Activated CD4-positive, alpha-beta memory T cell treated with anti-CD3 and anti-CD28 coated beads, Interleukin-2, amount 10 ng/mL, durations not matched to agents 7 days and 5 days (primary cell): ENCODE measurements at regions not wholly inside any gene's neighbourhood (a gene's known extent, or its start where the extent isn't known, plus 50 kb on each side); places are given as distances from the start of the nearest gene placed in this dataset.

ENCODE experiments used
- CTCF ChIA-PET: fragments of 350-600 bp; sonication (Branson Sonifier 250); formaldehyde crosslinking; loops from one replicate; lab custom pipeline; 2021; ENCODE audit warnings: antibody characterized with exemption, inconsistent platforms; lab: Charles Lee
- POLR2A ChIA-PET: fragments of 350-600 bp; sonication (Branson Sonifier 250); formaldehyde crosslinking; loops from one replicate; lab custom pipeline; 2021; ENCODE audit warnings: antibody characterized with exemption; lab: Charles Lee
- DNase-seq: peaks from one replicate; pipeline ENCODE4 v3.0.0-alpha.2; 2020
- H3K27ac Mint-ChIP-seq: one replicate; pipeline ENCODE4 v1.8.0; 2021; ENCODE audit warnings: mild to moderate bottlenecking, mixed read lengths
- H3K27me3 Mint-ChIP-seq: one replicate; pipeline ENCODE4 v1.8.0; 2021; ENCODE audit warnings: mixed read lengths
- H3K36me3 Mint-ChIP-seq: one replicate; pipeline ENCODE4 v1.8.0; 2021; ENCODE audit warnings: low read depth, mixed read lengths
- H3K4me1 Mint-ChIP-seq: one replicate; pipeline ENCODE4 v1.8.0; 2021; ENCODE audit warnings: mixed read lengths
- H3K4me3 Mint-ChIP-seq: one replicate; pipeline ENCODE4 v1.8.0; 2021; ENCODE audit warnings: mild to moderate bottlenecking, mixed read lengths
- H3K9me3 Mint-ChIP-seq: one replicate; pipeline ENCODE4 v1.8.0; 2021; ENCODE audit warnings: mixed read lengths

DNA sequence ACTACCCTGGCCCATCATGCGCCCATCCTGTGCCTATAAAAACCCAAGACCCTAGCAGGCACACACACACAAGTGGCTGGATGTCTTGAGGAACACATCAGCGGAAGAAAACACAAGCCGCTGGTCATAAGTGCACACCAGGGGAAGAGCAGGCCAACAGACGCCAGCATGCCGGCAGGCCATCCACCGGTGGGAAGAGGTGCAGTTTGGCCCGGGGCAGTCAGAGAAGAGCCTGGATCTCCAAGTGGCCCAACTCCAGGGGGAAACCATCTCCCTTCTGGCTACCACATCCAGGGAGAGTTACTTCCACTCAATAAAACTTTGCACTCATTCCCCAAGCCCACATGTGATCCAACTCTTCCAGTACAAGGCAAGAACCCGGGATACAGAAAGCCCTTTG lies 2001.3 kb upstream of the NUDT12 start:
- ChIA-PET CTCF (no interaction called here), POLR2A (no interaction called here)
- Mint-ChIP-seq H3K9me3 (peaks cover 12% of the 10 kb centered on the region), H3K4me3 (no peak overlapping the region), H3K36me3 (no peaks in the 10 kb centered on the region), H3K4me1 (no peaks in the 10 kb centered on the region), H3K27ac (no peak overlapping the region), H3K27me3 (no peaks in the 10 kb centered on the region)
- DNase-seq: no peak

DNA sequence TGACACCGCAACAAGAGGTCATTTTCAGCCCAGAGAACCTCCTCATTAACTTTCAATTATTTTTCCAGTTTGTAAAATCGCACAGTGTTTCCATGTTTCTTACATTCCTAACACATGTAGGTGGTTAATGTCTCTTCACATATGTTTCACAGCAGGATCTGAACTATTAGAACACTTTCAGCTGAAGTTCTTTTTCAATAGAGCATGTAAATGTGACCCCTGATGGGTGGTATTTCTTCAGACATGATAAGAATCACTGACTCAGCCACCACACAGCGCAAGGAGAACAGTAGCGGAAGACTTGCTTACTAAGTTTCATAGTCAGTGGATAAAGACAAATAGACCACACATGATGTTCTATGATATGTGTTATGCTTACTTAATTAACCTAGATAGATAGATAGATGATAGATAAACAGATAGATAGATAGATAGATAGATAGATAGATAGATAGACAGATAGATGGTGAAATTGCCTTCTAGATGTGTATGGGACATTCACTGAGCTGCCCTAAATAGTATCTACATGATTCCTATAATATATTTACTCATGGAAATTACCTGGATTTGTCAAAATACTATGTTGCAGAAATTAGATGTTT lies 1992.1 kb upstream of the NUDT12 start:
- POLR2A ChIA-PET: no interaction called here
- CTCF ChIA-PET: no interaction called here
- DNase-seq: no peak
- no peaks in the 10 kb centered on the region for H3K27me3 Mint-ChIP-seq
- no peak overlapping the region for H3K27ac Mint-ChIP-seq
- H3K9me3 Mint-ChIP-seq: peaks cover 2% of the 10 kb centered on the region
- H3K36me3 Mint-ChIP-seq: no peaks in the 10 kb centered on the region
- H3K4me3 Mint-ChIP-seq: no peak overlapping the region
- H3K4me1 Mint-ChIP-seq: no peaks in the 10 kb centered on the region

DNA sequence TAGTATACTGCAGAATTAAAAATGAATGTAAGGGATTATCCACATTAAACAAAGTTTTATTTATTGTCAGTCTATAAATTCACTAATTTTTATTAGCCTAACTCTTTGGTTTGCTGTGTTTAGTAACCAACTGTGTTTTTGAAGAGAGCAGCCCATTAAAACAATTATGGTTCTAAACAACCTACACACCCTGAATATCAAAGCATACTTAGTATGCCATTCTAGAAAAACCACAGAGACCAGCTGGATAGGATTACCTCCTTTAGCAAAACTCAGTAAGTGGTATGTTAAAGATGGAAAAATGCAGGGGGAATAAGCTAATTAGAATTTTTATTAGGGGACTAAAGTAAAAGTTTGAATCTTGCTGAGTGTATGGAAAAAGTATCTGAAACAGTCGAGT lies 1981.7 kb upstream of the NUDT12 start:
- Mint-ChIP-seq H3K4me1 (no peaks in the 10 kb centered on the region), H3K4me3 (no peak overlapping the region), H3K9me3 (peaks cover 4% of the 10 kb centered on the region), H3K27me3 (no peaks in the 10 kb centered on the region), H3K36me3 (no peaks in the 10 kb centered on the region), H3K27ac (no peak overlapping the region)
- ChIA-PET CTCF (no interaction called here), POLR2A (no interaction called here)
- DNase-seq: no peak

DNA sequence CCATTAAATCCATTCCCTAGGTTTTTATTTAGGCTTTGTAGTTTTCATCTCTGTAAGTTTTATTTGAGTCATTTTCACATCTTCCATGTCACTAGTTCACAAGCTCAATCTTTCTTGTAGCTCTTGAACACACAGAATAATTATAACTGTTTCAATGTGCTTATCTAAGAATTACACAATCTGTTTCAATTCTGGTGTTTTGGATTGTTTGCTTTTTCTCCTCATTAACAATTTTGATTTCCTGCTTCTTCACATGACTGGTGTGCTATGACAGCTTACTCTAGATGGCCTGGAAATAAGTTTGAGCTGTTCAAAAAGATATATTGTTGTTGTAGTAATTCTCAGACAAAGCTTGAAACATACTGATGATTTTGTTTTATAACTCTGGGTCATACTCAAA lies 1974.1 kb upstream of the NUDT12 start:
- Mint-ChIP-seq H3K4me1 (no peaks in the 10 kb centered on the region), H3K27me3 (no peaks in the 10 kb centered on the region), H3K9me3 (no peaks in the 10 kb centered on the region), H3K36me3 (no peaks in the 10 kb centered on the region), H3K4me3 (no peak overlapping the region), H3K27ac (no peak overlapping the region)
- ChIA-PET CTCF (no interaction called here), POLR2A (no interaction called here)
- no peak for DNase-seq

DNA sequence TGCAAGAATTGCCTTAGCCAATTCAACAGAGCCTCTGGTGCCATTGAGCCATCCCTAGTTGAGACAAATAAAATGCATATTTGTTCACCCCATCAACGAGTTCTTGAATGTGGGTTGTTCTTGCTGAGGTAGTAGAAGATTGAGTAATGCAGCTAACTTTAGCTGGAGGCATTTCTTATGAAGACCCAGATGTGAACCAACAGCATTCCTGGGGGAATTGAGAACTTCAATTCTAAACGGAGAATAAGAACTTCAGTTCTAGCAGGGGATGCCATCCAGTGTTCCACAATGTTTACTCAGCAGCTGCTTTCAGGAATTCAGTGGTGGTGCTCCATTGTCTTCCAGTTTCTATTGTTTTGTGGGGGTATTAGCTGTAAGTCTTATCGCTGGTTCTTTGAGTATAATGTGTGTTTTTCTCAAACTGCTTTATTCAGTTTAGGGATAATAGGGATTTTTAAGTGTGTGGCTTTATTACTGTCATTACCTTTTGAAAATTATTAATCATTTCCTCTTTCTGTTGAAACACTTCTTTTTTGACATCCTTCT lies 1968.2 kb upstream of the NUDT12 start:
- ChIA-PET POLR2A (no interaction called here), CTCF (no interaction called here)
- no peak for DNase-seq
- Mint-ChIP-seq H3K27ac (no peak overlapping the region), H3K4me3 (no peak overlapping the region), H3K27me3 (no peaks in the 10 kb centered on the region), H3K9me3 (peaks cover 17% of the 10 kb centered on the region), H3K4me1 (no peaks in the 10 kb centered on the region), H3K36me3 (no peaks in the 10 kb centered on the region)

- ChIA-PET POLR2A (no interaction called here), CTCF (no interaction called here)
- Mint-ChIP-seq H3K9me3 (peaks cover 17% of the 10 kb centered on the region), H3K27ac (no peak overlapping the region), H3K36me3 (no peaks in the 10 kb centered on the region), H3K4me1 (no peaks in the 10 kb centered on the region), H3K4me3 (no peak overlapping the region), H3K27me3 (no peaks in the 10 kb centered on the region)
- DNase-seq: no peak
These were observed 1967.3 kb upstream of the NUDT12 start for GRCh38 chr5:105529851-105530250.

DNA sequence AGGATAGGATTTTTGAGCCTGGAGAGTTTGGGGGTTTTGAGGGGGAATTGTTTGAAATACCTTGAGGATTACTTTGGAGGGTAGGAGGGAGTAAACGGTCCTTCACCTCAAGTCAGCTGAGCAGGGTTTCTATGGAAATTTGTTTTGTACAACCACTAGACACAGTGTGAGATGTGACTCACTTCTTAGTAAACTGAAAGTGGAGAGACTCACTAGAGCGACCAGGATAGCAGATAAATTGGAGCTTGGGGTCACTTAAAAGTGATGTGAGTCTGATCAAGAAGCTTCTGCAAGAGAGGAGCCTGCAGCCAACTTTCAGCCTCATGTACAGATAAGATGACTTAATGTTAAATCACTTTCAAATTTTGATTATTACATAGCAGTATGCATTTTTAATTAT lies 1945.9 kb upstream of the NUDT12 start:
- no peak for DNase-seq
- no peaks in the 10 kb centered on the region for H3K4me1 Mint-ChIP-seq
- CTCF ChIA-PET: no interaction called here
- no peaks in the 10 kb centered on the region for H3K36me3 Mint-ChIP-seq
- no peak overlapping the region for H3K27ac Mint-ChIP-seq
- peaks cover 19% of the 10 kb centered on the region for H3K9me3 Mint-ChIP-seq
- POLR2A ChIA-PET: no interaction called here
- no peak overlapping the region for H3K4me3 Mint-ChIP-seq
- no peaks in the 10 kb centered on the region for H3K27me3 Mint-ChIP-seq

- Mint-ChIP-seq H3K9me3 (peaks cover 19% of the 10 kb centered on the region), H3K27me3 (no peaks in the 10 kb centered on the region), H3K36me3 (no peaks in the 10 kb centered on the region), H3K27ac (no peak overlapping the region), H3K4me3 (no peak overlapping the region), H3K4me1 (no peaks in the 10 kb centered on the region)
- ChIA-PET POLR2A (no interaction called here), CTCF (no interaction called here)
- DNase-seq: no peak
These were observed 1944.2 kb upstream of the NUDT12 start for GRCh38 chr5:105506692-105507277.

GRCh38 chr5:105503950-105504349 lies 1941.4 kb upstream of the NUDT12 start:
- no peaks in the 10 kb centered on the region for H3K27me3 Mint-ChIP-seq
- ChIA-PET POLR2A (no interaction called here), CTCF (no interaction called here)
- H3K9me3 Mint-ChIP-seq: peaks cover 18% of the 10 kb centered on the region
- no peaks in the 10 kb centered on the region for H3K36me3 Mint-ChIP-seq
- H3K4me1 Mint-ChIP-seq: no peaks in the 10 kb centered on the region
- no peak overlapping the region for H3K27ac Mint-ChIP-seq
- DNase-seq: no peak
- no peak overlapping the region for H3K4me3 Mint-ChIP-seq

DNA sequence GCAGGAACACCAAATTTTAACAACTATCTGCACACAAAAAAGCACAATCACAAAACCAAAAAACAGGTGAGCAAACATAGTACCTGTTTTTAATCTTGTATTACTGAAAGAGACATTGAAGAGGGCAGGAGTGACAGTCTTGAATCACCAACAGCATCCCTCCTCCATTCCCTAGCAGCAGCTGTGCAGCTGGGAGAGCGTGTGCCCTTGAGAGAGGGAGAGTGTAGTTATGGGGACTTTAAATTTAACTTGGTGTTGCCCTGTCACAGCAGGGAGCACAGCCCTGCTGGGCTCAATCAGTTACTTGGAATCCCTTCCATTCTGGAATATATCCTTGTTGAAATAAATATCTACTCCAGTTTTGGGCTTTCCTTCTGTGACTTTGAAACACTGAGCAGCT lies 1938.7 kb upstream of the NUDT12 start:
- no peak overlapping the region for H3K27ac Mint-ChIP-seq
- H3K27me3 Mint-ChIP-seq: no peaks in the 10 kb centered on the region
- H3K36me3 Mint-ChIP-seq: no peaks in the 10 kb centered on the region
- no peaks in the 10 kb centered on the region for H3K4me1 Mint-ChIP-seq
- ChIA-PET CTCF (no interaction called here), POLR2A (no interaction called here)
- no peak overlapping the region for H3K4me3 Mint-ChIP-seq
- H3K9me3 Mint-ChIP-seq: peaks cover 18% of the 10 kb centered on the region
- no peak for DNase-seq

DNA sequence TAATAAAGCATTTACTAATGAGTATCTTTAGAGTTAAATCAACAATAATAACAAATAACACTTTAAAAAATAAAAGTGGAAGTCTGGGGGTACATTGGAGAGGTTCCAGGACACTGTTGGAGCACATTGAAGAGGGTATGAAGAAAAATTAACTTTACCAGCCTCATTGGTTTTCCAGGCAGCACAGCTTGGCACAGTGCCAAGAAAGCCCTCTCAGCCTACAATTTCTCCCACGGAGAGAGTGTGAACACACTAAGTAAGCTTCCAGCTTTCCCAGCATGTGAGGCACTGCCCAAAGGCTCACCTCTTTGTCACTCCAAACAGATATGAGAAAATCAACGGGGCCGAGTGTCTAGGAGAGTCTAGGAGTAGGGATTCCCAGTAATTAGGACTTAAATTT lies 1912.8 kb upstream of the NUDT12 start:
- Mint-ChIP-seq H3K4me3 (no peak overlapping the region), H3K9me3 (peaks cover 5% of the 10 kb centered on the region), H3K36me3 (no peaks in the 10 kb centered on the region), H3K27me3 (no peaks in the 10 kb centered on the region), H3K4me1 (no peaks in the 10 kb centered on the region), H3K27ac (no peak overlapping the region)
- ChIA-PET CTCF (no interaction called here), POLR2A (no interaction called here)
- no peak for DNase-seq

DNA sequence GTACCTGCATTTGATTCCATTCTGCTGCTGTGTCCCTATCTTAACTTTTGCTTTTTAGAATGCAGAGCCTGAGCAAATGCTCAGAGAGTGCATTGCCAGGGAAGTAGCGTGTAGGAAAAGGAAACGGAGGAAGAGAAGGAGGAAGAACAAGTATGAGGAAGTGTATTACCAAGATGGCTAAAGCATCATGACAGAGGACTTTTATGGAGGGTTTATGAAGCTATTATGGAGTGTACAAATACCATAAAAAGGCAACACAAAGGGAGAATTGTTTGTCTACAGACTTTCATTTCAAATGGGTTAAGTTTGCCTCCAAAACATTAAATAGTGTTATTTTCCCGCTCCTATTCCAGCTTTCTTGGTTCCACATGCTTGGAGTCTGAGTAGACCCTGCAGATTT lies 1899.8 kb upstream of the NUDT12 start:
- no peaks in the 10 kb centered on the region for H3K4me1 Mint-ChIP-seq
- CTCF ChIA-PET: no interaction called here
- no peaks in the 10 kb centered on the region for H3K27me3 Mint-ChIP-seq
- H3K4me3 Mint-ChIP-seq: no peak overlapping the region
- H3K9me3 Mint-ChIP-seq: peaks cover 22% of the 10 kb centered on the region
- DNase-seq: no peak
- POLR2A ChIA-PET: no interaction called here
- no peaks in the 10 kb centered on the region for H3K36me3 Mint-ChIP-seq
- no peak overlapping the region for H3K27ac Mint-ChIP-seq

GRCh38 chr5:105460721-105461120 lies 1898.1 kb upstream of the NUDT12 start:
- ChIA-PET CTCF (no interaction called here), POLR2A (no interaction called here)
- DNase-seq: no peak
- no peaks in the 10 kb centered on the region for H3K36me3 Mint-ChIP-seq
- no peaks in the 10 kb centered on the region for H3K27me3 Mint-ChIP-seq
- H3K9me3 Mint-ChIP-seq: peaks cover 25% of the 10 kb centered on the region
- H3K4me3 Mint-ChIP-seq: no peak overlapping the region
- H3K27ac Mint-ChIP-seq: no peak overlapping the region
- no peaks in the 10 kb centered on the region for H3K4me1 Mint-ChIP-seq

GRCh38 chr5:105453216-105453807 lies 1890.7 kb upstream of the NUDT12 start:
- no peak overlapping the region for H3K4me3 Mint-ChIP-seq
- no peaks in the 10 kb centered on the region for H3K4me1 Mint-ChIP-seq
- no peaks in the 10 kb centered on the region for H3K27me3 Mint-ChIP-seq
- H3K9me3 Mint-ChIP-seq: peaks cover 16% of the 10 kb centered on the region
- no peak overlapping the region for H3K27ac Mint-ChIP-seq
- ChIA-PET CTCF (no interaction called here), POLR2A (no interaction called here)
- H3K36me3 Mint-ChIP-seq: no peaks in the 10 kb centered on the region
- DNase-seq: no peak
